DMS53 (cell line): ENCODE measurements at regions not wholly inside any gene's neighbourhood (a gene's known extent, or its start where the extent isn't known, plus 50 kb on each side); places are given as distances from the start of the nearest gene placed in this dataset.

Experiments
- DNase-seq: peaks from one replicate; lab custom pipeline; 2025; lab: John Stamatoyannopoulos, UW

DNA sequence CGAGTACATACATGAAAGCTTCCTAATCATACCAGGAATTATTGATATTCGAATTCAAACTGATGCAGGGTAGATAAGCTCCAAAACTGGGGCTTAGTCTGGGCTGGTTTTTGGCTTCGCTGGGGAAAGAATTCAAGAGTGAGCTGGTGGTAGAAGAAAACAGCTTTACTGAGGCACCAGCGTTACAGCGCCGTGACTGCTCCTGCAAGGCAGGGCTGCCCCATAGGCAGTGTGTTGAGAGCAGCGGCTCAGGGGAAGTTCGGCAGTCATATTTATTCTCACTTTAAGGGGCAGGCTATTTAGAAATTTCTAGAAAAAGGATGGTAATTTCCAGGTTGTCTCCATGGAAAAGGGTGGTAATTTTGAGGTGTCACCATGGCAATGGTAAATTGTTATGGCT is 292.6 kb upstream of the TCF4 start:
- DNase-seq: no peak

DNA sequence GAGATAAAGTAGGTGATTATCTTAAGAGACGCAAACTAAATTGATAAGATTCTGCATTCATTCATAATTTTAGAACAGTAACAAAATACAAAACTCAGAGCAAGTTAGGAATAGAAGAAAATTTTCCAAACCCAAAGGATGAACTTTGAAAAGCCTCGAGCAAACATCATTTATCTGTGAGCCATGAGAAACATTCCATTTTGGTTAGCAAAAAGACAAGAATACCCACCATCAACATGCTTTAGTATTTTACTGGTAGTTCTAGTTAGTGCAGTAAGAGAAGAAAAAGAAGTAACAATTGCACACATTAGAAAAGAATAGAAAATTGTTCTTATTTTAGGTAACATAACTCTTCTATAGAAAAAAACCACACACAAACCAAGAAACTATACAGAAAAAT is 291.3 kb upstream of the TCF4 start:
- DNase-seq: no peak

DNA sequence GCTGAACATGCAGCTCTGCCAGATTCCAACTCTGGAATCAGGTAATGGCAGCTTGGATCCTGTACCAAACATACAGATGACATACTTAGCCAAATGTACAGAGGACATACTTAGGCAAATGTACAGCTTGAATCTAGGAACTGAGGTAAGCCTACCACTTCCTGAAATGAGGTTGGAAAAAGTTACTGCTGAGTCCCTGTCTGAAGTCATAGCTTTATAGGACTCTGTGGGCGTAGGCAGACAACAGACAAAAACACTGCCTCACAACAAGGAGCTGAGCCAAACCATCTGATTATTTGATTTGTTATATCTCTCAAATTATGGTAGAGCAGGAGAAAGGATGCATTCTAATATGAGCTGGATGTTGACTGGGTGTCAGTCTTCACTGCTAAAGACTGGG is 290.2 kb upstream of the TCF4 start:
- DNase-seq: no peak

DNA sequence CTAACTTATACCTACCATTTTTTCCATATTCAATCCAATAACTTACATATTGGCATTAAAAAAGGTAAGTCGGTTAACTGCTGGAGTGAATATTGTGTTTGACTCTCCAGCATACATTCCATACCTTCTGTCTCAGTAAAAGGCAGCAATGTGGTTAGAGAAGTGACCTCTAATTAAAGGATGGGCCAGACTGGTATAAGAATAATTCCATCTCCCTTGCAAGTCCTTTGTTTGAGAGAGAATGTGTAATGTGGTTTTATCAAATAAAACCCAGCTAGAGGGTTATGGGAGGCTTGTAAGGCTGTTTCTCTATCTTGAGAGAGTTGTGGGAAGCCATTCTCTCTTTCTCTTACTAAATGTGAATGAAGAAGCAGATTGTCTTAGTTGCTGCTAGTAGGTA is 289.3 kb upstream of the TCF4 start:
- no peak for DNase-seq

DNA sequence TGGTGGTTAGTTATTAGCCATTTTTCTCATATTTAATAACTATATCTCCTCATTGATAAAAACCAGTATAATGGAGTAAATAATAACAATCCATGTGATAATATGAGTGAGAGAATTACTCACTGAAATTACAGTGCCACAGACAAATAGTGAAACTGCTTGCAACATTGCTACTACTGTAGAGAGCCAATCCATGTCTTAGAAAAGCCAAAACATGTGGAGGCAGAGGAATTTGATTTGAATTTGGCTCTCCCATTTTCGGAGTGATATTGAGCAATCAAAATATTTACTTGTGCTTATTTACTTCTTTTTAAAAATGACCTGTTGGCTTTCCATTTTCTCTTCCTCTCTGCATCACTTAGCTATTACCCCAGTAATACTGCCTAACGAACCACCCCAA is 288.3 kb upstream of the TCF4 start:
- DNase-seq: no peak

DNA sequence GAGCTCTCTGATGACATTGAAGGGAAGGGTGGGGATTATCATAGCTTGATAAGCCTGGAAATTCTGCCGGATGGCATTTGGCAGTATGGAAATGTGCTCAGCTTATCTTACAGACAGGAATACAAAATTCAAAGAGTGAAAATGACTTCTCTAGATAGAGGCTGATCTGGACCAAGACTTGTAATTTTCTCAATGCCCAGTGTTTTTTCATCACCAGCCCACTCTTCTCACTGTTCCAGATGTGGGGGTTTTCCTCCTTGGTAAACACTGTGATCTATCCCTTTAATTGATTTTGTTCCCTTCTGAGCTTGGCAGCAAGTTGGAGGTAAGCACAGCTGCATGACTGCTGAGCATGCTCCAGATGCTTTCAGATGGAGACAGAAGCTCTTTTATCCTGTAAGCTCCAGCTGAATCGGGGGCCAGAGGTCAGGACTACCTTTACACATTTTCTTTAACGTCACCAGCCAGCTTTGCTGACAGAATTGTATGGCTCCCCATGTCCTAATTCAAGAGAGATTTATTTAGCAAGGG is 287.4 kb upstream of the TCF4 start:
- DNase-seq: no peak

DNA sequence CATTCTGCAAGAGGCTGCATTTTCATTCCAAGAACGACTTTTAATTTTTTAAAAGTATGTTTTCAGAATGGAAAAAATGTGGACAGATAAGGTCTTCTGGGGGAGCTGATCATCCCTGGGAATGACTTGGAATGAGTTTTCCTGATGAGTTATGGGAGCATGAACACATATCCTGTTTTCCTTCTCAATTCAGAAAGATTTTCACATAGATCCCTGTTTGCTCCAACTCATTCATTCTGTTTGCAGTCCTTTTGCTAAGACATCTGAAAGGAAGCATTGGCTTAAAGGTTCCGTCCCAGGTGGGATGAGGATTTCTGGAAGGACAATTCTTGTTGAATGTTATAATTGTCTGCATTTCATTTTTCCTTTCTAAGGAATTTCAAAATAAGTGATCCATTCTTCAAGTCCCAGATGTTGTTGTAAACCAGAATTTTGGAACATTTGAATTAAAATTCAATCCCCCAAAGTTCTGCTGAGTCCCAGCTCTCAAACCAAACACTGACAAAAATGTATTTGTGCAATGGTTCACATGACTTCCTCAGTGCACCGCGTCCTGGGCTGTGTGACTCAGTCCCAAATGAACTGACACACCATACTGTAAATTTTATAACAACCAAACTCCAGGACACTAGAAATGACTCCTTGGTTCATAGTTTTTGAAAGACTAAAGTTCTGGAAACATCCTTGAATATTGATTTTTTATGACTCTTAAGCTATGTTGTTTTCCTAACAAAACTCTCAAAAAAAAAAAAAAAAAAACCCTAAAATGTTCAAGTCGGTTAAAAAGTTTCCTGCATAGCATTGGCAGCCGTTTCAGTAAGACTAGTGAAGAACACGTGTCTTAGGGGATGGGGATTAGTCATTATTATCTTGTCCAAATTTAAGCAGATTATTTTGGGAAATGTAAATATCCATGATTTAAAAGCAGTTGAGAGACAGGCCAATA is 281.8 kb upstream of the TCF4 start:
- no peak for DNase-seq

DNA sequence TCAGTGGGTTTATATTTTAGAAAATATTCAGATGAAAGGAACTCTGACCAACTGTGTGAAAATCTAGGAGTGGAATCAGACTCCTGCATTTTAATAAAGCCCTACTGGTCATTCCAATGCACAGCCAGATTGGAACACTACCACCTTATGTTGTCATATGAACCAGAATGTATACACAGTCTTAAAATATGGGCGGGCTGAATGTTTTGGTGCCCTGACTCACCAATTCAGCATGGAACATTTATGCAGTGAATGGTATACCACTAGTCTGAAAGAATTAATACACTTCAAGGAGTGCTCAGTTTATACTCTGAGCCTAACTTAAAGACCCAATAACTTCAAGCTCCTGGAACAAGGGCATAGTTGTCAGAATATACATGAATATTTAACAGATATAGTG is 280.9 kb upstream of the TCF4 start:
- DNase-seq: no peak

DNA sequence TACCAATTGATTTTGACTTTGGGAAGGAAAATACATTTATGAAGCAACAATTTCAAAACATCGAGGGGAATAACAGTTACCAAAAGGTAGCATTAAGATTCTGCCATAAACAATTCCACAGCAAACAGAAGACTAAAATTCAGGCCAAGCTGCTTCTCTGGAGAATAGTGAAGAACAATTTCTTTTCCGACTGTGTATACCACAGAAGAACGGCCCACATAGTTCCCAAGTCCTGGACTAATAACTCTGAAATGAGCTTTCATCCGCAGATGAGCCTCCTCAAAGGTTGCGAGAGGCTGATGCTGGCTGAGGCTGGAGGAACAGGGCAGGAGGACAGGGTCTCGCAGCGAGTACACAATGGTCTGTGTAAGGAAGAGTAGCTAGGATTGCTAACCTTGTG is 278.9 kb upstream of the TCF4 start:
- DNase-seq: no peak

DNA sequence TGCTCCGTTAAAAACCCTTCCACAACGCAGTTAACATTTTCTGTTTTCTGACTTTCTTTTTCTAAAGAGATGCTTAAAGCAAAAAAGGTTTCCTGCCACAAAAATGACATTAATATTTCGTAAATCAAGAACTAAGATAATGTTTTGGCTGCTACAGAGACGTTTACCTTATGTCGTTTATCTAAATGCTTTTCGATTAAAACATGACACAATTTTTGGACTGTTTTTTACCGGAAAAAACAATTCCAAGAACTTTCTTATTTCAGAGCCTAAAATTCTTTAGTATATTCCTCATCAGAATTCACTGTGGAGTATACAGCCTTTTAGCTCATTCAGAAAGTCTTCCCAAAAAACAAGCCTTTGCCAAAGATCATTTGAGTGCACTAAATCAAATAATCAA is 278.0 kb upstream of the TCF4 start:
- DNase-seq: no peak

DNA sequence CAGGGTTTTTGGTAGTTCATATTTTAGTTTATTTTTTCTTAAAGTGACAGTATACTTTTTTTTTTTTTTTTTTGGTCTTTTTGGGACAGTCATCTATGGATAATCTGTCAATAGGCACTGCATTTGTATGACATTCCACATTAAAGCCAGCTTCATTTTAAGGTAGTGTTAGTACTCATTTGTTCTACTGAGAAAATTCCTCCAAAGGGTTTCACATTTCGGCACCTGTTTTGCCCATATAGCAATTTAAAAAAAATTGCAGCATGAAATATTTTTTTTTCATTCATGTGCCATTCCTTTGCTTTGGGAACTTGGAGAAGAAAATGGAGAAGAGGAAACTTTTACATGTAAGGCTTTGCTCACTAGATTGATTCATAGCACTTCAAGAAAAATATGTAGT is 276.3 kb upstream of the TCF4 start:
- no peak for DNase-seq

DNA sequence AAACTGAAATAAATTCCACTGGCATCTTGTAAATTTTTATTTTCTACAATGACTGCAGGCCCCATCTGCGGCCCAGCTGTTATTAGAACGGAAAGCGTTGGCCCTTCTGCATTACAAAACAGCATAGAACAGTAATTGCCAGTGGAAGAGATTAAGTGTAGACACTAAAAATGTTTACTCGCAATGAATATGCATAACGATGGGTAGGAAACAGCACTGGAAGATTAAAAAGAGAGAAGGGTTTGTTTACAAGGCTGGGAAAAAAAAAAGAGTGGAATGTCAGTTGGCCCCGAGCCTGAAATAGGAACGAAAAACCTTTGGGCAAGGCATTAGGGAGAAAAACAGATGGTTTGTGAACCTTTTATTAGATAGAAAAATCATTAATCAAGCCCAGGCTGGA is 275.9 kb upstream of the TCF4 start:
- DNase-seq: no peak

DNA sequence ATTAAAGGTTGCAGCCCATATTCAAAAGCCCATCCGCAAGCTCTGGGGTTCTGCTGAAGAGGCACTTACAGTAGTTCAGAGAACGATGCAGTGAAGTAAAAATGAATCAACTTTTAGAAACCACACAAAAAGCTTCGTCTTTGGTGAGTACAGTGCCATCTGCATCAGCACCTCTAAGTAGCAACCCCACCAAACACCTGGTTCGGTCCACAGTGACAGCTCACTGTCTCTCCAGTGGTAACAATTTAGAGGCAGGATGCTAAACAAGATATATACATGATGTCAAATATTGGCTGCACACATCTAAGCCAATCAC is 275.4 kb upstream of the TCF4 start:
- no peak for DNase-seq

DNA sequence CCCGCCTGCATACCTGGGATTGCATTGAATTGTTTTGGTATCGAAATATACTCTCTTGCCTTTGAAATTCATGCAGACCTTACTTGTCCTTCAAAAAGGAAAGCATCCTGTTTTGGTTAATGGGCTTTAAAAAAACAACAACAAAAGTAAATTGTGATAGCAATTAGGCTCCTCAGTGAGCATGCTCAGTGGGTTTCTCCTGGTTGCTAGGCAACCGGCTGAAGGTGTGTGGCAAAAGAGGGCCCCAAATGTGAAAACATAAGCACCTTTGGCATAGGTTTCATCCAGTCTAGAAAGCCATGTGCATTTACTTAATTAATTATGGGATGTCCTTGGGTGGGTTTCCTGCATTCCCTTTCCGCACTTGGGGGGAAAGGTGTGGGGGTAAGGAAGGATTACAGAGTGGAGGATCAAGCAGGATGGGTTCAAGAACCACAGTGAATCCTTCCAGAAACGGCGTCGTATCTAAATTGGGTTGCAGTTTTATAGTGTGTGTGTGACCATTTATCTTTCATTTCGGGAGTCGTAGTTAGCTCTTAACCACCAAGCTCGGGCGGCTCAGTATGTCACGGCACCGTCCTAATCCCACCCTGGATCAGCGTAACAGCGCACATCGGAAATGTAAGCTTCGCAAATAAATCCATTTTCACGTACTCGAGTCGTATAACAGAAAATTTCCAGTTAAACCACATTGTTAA is 274.9 kb upstream of the TCF4 start:
- DNase-seq: peak; percentile 23

DNA sequence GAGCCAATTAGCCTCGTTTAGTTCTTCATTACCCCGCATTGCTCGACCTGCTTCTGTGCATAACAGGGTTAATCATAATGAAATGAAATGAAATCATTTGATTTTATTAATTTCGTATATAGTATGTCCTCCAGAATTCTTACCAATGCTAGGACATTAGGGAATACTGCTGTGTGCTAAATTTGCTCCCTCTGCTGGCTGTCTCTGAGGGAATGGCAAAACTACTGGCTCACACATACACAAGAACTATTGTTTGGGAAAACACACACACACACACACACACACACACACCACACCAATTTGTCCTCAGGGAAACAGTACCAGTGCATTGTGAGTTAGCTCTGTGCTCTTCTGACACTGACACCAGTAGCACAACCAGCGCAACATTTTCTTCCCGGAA is 273.3 kb upstream of the TCF4 start:
- peak; percentile 53 for DNase-seq

DNA sequence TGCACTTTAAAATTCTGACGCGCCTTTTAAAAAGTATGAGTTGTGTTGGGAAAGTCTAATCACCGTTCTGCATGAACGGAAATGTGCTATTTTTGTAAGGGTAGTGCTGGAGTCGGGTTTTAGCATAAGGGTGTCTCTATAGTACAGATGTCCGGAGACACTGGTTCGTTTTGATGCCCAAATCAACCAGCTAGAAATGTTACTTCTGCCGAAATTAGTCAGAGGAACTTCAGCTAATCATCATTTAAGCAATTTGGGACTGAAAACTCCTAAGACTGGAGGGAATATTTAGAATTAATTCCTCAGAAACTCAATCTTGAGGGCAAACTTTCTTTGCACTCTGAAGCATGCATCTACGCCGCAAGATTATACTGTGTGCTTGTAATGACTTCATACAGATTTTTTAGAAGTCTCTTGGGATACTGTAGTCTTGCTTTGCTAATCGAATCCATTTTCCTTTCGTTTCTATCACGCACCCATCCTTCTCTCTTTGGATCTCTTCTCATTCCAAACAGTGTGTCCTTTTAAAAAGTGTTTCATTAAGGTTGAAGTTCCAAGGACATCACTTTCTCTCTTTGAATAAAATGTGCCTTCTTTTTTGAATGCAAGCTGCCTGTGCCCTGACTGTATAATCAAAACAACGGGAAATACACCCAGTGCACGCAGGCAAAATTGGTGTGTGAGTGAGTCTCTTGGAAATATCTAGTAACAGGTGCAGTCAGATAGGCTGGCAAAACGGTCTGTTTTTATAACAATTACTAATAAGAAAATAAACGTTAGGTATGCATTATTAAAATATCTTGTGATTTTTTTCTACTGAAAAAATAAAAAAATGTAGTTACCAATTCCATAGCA is 270.9 kb upstream of the TCF4 start:
- DNase-seq: no peak

DNA sequence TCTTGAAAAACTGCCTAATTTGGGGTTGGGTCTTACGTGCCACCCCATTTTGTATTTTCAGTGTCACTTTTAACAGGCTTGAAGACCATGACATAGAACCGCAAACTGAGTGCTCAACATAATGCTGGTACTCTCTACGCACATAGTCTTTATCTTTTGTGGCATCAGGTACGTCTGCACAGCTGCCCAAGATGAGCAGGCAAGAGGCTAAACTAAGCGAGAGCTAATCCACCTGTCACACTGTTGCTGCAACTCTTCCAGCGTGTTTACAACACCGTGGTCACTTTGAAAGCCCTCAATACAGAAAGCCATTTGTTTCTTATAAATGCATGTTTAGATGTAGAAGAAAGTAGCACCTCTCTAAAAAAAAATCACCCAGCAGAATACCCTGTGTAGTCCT is 270.0 kb upstream of the TCF4 start:
- DNase-seq: no peak

DNA sequence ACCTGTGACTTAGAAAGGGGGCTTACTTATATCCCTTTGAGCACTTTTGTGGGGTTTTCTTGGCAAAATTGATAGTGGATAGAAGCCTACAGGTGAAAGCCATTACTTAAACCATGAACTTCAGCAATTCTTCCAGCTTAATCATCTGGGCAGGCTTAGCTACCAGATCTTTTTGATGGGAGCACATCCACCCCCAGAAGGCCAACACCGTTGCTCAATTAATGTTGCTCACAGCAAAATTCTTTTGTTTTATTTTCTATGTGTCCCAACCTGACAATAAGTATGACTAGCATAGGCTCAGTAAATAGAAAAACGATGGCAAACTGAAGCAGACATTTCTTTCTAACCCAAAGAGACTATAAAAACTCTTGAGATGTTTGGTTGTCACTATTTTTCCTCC is 269.4 kb upstream of the TCF4 start:
- DNase-seq: no peak

DNA sequence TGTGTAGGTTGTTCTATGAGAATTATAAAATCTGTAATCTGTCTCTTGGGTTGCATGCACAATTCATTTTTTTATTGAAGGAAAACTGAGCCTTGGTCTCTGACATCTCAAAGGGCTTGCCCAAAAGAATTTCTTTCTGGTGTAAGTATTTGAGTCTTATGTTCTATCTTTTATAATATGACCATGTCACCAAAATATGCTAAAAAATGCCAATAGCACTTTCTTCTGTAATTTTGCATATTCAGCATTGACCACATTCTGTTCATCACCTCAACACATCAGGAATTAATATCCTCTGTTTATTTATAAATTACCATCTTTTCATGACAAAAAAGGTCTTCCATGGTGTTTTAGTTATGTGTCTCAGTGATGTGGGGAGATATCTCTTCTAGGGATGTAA is 268.7 kb upstream of the TCF4 start:
- DNase-seq: no peak

DNA sequence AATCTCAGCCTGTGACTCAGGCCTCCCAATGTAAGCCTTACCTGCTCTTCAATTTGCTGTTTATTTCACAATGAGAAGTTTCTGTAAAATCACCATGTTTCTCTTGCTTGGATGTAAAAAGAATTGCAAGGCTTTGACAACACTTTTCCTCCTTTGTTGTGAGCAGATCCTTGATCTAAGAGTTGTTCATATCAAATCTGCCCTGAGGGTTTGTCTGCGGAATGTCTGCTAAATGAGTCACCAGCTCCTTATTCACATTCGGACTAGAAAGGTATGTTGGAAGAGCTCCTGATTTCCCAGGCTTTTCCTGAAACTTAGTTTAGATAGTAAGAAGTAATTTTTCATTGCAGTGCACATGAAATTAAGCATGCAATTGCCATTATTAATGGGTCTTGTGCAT is 268.2 kb upstream of the TCF4 start:
- no peak for DNase-seq

DNA sequence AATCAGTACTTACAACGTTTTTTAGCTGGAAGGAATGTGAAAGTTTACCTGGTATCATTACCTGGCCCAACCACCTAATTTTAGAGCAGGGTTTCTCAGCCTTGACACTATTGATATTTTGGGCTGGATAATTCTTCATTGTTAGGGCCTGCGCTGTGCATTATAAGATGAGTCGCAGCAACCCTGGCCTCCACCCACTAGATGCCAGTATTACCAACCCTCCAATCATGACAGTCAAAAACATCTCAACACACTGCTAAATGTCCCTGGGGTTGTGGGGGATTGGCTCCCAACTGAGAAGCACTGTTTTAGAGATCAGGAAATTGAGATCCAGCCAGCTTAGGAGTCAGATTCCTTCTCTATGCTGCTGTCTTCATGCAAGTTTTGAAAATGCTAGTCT is 265.3 kb upstream of the TCF4 start:
- peak; percentile 26 for DNase-seq

DNA sequence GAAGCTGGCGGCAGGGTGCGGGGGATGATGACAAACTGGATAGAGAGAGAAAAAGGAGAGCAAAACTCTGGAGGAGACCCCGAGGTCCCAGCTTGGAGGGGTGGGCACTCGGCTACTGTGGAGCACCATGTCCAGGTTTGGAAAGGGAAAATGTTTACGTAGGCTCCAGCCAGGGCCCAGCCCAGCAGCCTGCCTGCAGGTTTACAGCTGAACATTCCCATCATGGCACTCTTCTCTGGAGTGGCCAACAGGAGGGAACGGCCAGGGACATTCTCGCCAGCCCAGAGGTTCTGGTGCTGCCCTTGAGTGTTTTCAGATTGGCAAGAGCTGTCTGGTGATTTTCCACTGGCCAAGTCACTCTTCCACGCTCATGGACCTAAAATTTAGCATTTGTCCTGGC is 262.9 kb upstream of the TCF4 start:
- DNase-seq: no peak

DNA sequence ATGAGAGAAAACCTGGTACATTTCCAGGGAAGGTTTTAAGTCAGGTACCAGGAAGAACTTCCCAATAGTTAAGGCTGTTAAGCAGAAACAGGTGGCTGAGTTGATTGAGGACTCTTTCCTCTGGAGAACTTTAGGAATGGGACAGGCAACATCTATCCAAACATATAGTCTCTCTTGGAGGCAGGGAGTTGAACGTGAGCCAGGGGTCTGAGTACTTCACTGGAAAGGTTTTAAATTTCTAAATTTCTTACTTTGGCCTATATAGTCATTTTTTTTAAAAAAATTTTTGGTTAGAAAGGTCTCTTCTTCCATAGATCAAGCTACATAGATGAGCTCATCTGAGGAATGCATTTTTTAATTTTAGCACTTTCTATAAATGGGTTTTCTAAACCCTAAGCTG is 261.4 kb upstream of the TCF4 start:
- DNase-seq: no peak
